ENCODE measurements at regions not wholly inside any gene's neighbourhood (a gene's known extent, or its start where the extent isn't known, plus 50 kb on each side); places are given as distances from the start of the nearest gene placed in this dataset.

- TF ChIP-seq POLR2A (IDR thresholded peaks at IDR 0.05; ENCODE audit: low read depth) (no peak), POLR2AphosphoS5 (IDR thresholded peaks at IDR 0.05) (no peak)
Observed at GRCh38 chr17:51526507-51526906, 266.2 kb downstream of the UTP18 start.

All from esophagus muscularis mucosa (tissue), 2 donors.